Natural killer cell (primary cell): ENCODE measurements at regions not wholly inside any gene's neighbourhood (a gene's known extent, or its start where the extent isn't known, plus 50 kb on each side); places are given as distances from the start of the nearest gene placed in this dataset.

Experiments
- ATAC-seq, 3 donors: fragments of 150-1000 bp in 2 of 3; fragments of 200-7000 bp in 1 of 3; cut with Tn5 transposase; 1 replicate in 1 of 3; 2 replicates in 2 of 3; pipeline ENCODE4 v1.10.0; 2021; ENCODE audit warnings: mild to moderate bottlenecking in 2 of 3, moderate library complexity in 2 of 3
- DNase-seq, 2 donors: peaks; one replicate each; pipeline versions ENCODE4 v3.0.0 to v3.0.0-alpha.2; 2013 to 2021; ENCODE audit warnings: mixed read lengths in 1 of 2
- H3K27ac ChIP-seq: one replicate; pipeline ENCODE4 v1.5.1; 2013; ENCODE audit warnings: mild to moderate bottlenecking, low read length
- H3K27me3 ChIP-seq: one replicate; pipeline ENCODE4 v1.6.1; 2013; ENCODE audit warnings: low read length; ENCODE audit not compliant: control insufficient read depth, insufficient read depth
- H3K36me3 ChIP-seq: one replicate; pipeline ENCODE4 v1.6.1; 2013; ENCODE audit warnings: low read length; ENCODE audit not compliant: control insufficient read depth, insufficient read depth
- H3K4me1 ChIP-seq: one replicate; pipeline ENCODE4 v1.6.1; 2013; ENCODE audit warnings: low read length; ENCODE audit not compliant: control insufficient read depth, insufficient read depth
- H3K4me3 ChIP-seq: one replicate; pipeline ENCODE4 v1.5.1; 2013; ENCODE audit warnings: low read length
- H3K9me3 ChIP-seq: one replicate; pipeline ENCODE4 v1.6.1; 2013; ENCODE audit warnings: low read length; ENCODE audit not compliant: control insufficient read depth, insufficient read depth
- H3K27ac Mint-ChIP-seq, 2 donors: one replicate each; pipeline ENCODE4 v1.8.0; 2022; ENCODE audit warnings: mild to moderate bottlenecking in 2 of 2, mixed read lengths in 2 of 2, moderate library complexity in 1 of 2
- H3K27me3 Mint-ChIP-seq, 2 donors: one replicate each; pipeline ENCODE4 v1.8.0; 2022; ENCODE audit warnings: low read depth in 2 of 2, mixed read lengths in 2 of 2
- H3K36me3 Mint-ChIP-seq: one replicate; pipeline ENCODE4 v1.8.0; 2022; ENCODE audit warnings: mixed read lengths
- H3K4me1 Mint-ChIP-seq, 2 donors: one replicate each; pipeline ENCODE4 v1.8.0; 2022; ENCODE audit warnings: mixed read lengths in 2 of 2
- H3K4me3 Mint-ChIP-seq: one replicate; pipeline ENCODE4 v1.8.0; 2022; ENCODE audit warnings: mild to moderate bottlenecking, moderate library complexity, mixed read lengths
- H3K9me3 Mint-ChIP-seq, 2 donors: one replicate each; pipeline ENCODE4 v1.8.0; 2022; ENCODE audit warnings: mixed read lengths in 2 of 2
- CTCF ChIP-seq: fragments of 200-600 bp; IDR thresholded peaks from one replicate; pipeline ENCODE4 v1.8.0; 2022; ENCODE audit warnings: antibody characterized with exemption
- WGBS: methylation state at CpG from one replicate; pipeline ENCODE4 v1.1.7; 2013; ENCODE audit warnings: missing lambda C conversion rate; ENCODE audit not compliant: insufficient coverage; 5-methylcytosine and 5-hydroxymethylcytosine counted together
- intact Hi-C: fragments of 100-400 bp; cut with micrococcal nuclease; formaldehyde crosslinking; loops from one replicate; pipeline ENCODE4 v1.14.2; 2022

GRCh38 chr5:39835371-39835770, 410.6 kb upstream of the DAB2 start:
- 80% methylated on average over 3 of the region's 3 CpGs for WGBS

GRCh38 chr5:39829441-39829840, 404.7 kb upstream of the DAB2 start:
- Histone ChIP-seq H3K9me3 (no peaks in the 10 kb centered on the region), H3K27ac (no peak overlapping the region), H3K36me3 (no peaks in the 10 kb centered on the region), H3K27me3 (no peaks in the 10 kb centered on the region), H3K4me3 (no peak overlapping the region), H3K4me1 (no peaks in the 10 kb centered on the region)
- no peak for DNase-seq
- no peak overlapping the region for H3K4me3 Mint-ChIP-seq
- WGBS, result no CpG with 5 or more reads among the region's 1 CpG
- intact Hi-C loops, result no loop called here
- no peaks in the 10 kb centered on the region for H3K36me3 Mint-ChIP-seq
- ATAC-seq, result no peak
- H3K27me3 Mint-ChIP-seq, result no peaks in the 10 kb centered on the region
- H3K27ac Mint-ChIP-seq, result no peak overlapping the region
- no peak for TF ChIP-seq CTCF
- H3K9me3 Mint-ChIP-seq, result no peaks in the 10 kb centered on the region
- H3K4me1 Mint-ChIP-seq, result no peaks in the 10 kb centered on the region

More at GRCh38 chr5:39835371-39835770, 410.6 kb upstream of the DAB2 start:
- H3K9me3 Mint-ChIP-seq, result peaks cover 0 to 4% of the 10 kb centered on the region in 2 donors
- H3K4me3 Mint-ChIP-seq, result no peak overlapping the region
- no peaks in the 10 kb centered on the region for H3K36me3 Mint-ChIP-seq
- no peaks in the 10 kb centered on the region for H3K9me3 ChIP-seq
- no peak overlapping the region for H3K27ac ChIP-seq
- H3K27ac Mint-ChIP-seq, result no peak overlapping the region
- no peaks in the 10 kb centered on the region for H3K27me3 ChIP-seq
- DNase-seq, result no peak
- no peaks in the 10 kb centered on the region for H3K4me1 ChIP-seq
- no peak for ATAC-seq
- TF ChIP-seq CTCF, result no peak
- intact Hi-C loops, result no loop called here
- H3K27me3 Mint-ChIP-seq, result peaks cover 0 to 5% of the 10 kb centered on the region in 2 donors
- no peak overlapping the region for H3K4me3 ChIP-seq
- H3K4me1 Mint-ChIP-seq, result no peaks in the 10 kb centered on the region
- H3K36me3 ChIP-seq, result no peaks in the 10 kb centered on the region

GRCh38 chr5:39826051-39826450, 401.3 kb upstream of the DAB2 start:
- H3K4me3 Mint-ChIP-seq, result no peak overlapping the region
- no peaks in the 10 kb centered on the region for H3K36me3 Mint-ChIP-seq
- H3K27ac ChIP-seq, result no peak overlapping the region
- ATAC-seq (no peak), DNase-seq (no peak)
- intact Hi-C loops, result no loop called here
- H3K27me3 Mint-ChIP-seq, result no peaks in the 10 kb centered on the region
- H3K9me3 ChIP-seq, result no peaks in the 10 kb centered on the region
- H3K9me3 Mint-ChIP-seq, result no peaks in the 10 kb centered on the region
- no peaks in the 10 kb centered on the region for H3K36me3 ChIP-seq
- WGBS, result 90% methylated on average over 3 of the region's 4 CpGs
- no peaks in the 10 kb centered on the region for H3K4me1 Mint-ChIP-seq
- H3K4me3 ChIP-seq, result no peak overlapping the region
- no peaks in the 10 kb centered on the region for H3K27me3 ChIP-seq
- no peaks in the 10 kb centered on the region for H3K4me1 ChIP-seq
- no peak for TF ChIP-seq CTCF
- H3K27ac Mint-ChIP-seq, result no peak overlapping the region

- Histone ChIP-seq H3K36me3 (no peaks in the 10 kb centered on the region), H3K9me3 (no peaks in the 10 kb centered on the region), H3K27ac (no peak overlapping the region), H3K4me1 (no peaks in the 10 kb centered on the region), H3K27me3 (no peaks in the 10 kb centered on the region), H3K4me3 (no peak overlapping the region)
- Mint-ChIP-seq H3K4me1 (no peaks in the 10 kb centered on the region), H3K4me3 (no peak overlapping the region), H3K9me3 (no peaks in the 10 kb centered on the region), H3K27ac (no peak overlapping the region), H3K36me3 (no peaks in the 10 kb centered on the region), H3K27me3 (no peaks in the 10 kb centered on the region)
- no peak for TF ChIP-seq CTCF
- WGBS, result no CpG with 5 or more reads among the region's 3 CpGs
- intact Hi-C loops, result no loop called here
- no peak for DNase-seq
- ATAC-seq, result no peak
Measured at GRCh38 chr5:39825301-39825700, 400.5 kb upstream of the DAB2 start.
